Tibial artery (tissue), 4 donors: ENCODE measurements at regions not wholly inside any gene's neighbourhood (a gene's known extent, or its start where the extent isn't known, plus 50 kb on each side); places are given as distances from the start of the nearest gene placed in this dataset.
A peak's percentile ranks its signal among the peaks of the same experiment; 100 is the strongest.

ENCODE experiments used
- DNase-seq, 2 donors: peaks; one replicate each; pipeline ENCODE4 v3.0.0-alpha.2; 2019
- H3K27ac ChIP-seq, 2 donors: fragments of 200-600 bp; sonication (generic) in 1 of 2; 1 replicate in 1 of 2; 2 replicates in 1 of 2; pipeline ENCODE4 v1.5.1; 2018 to 2019; ENCODE audit warnings: mild to moderate bottlenecking in 1 of 2
- H3K27me3 ChIP-seq, 2 donors: fragments of 200-600 bp; sonication (generic) in 1 of 2; one replicate each; pipeline versions ENCODE4 v1.5.1 to v1.6.0; 2016 to 2019
- H3K36me3 ChIP-seq, 3 donors: fragments of 200-600 bp; sonication (generic) in 2 of 3; one replicate each; pipeline ENCODE4 v1.5.1; 2016 to 2019; ENCODE audit warnings: mild to moderate bottlenecking in 2 of 3
- H3K4me1 ChIP-seq, 4 donors: fragments of 200-600 bp; sonication (generic) in 2 of 4; 1 replicate in 3 of 4; 2 replicates in 1 of 4; pipeline ENCODE4 v1.5.1; 2016 to 2019
- H3K4me3 ChIP-seq, 2 donors: fragments of 200-600 bp; sonication (generic) in 1 of 2; 1 replicate in 1 of 2; 2 replicates in 1 of 2; pipeline ENCODE4 v1.5.1; 2018 to 2019; ENCODE audit warnings: mild to moderate bottlenecking in 2 of 2
- H3K9me3 ChIP-seq, 3 donors: fragments of 200-600 bp; sonication (generic) in 1 of 3; one replicate each; pipeline ENCODE4 v1.5.1; 2016 to 2019
- CTCF ChIP-seq, 2 experiments: fragments of 200-600 bp in 1 of 2; fragments of 450-650 bp in 1 of 2; IDR thresholded peaks; one replicate each; pipeline ENCODE4 v1.5.1; 2017 to 2019; ENCODE audit warnings: antibody characterized with exemption in 2 of 2, mild to moderate bottlenecking in 1 of 2, moderate library complexity in 1 of 2
- intact Hi-C: fragments of 100-400 bp; cut with DNase I; formaldehyde crosslinking; loops from one replicate; pipeline ENCODE4 v1.15.0; 2023; ENCODE audit warnings: low total_unique reads

- Histone ChIP-seq H3K4me1 (peaks cover 10 to 36% (median 21%) of the 10 kb centered on the region in 4 donors), H3K27ac (no peak overlapping the region), H3K4me3 (no peak overlapping the region), H3K9me3 (no peaks in the 10 kb centered on the region), H3K27me3 (no peaks in the 10 kb centered on the region), H3K36me3 (no peaks in the 10 kb centered on the region)
- DNase-seq = peak in 1 of 2 donors; percentile 45
- no peak for TF ChIP-seq CTCF (IDR thresholded peaks at IDR 0.05)
- intact Hi-C loops = no loop called here
These were observed 123.3 kb downstream of the ACKR3 start for GRCh38 chr2:236692937-236693336.

DNA sequence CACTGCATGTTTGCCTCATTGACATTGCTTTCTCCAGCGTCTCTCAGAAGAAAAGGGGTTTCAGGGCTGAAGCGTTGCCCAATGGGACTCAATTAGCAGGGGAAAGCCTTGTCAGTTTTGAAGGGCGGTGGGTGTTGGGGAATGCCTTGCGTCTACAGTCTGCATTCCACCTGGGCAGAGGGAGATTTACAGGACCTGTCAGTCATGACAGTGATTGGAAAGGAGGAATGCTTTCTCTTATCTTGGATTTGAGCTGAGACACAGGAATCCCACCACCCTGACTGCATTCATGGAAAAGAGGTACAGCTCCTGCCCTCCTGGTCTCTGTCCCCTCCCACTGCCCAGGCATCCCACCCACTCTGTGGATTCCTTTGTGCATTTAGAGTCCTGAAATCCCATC is 123.9 kb downstream of the ACKR3 start:
- peaks cover 5 to 30% (median 15%) of the 10 kb centered on the region in 4 donors for H3K4me1 ChIP-seq
- no peak overlapping the region for H3K4me3 ChIP-seq
- no peaks in the 10 kb centered on the region for H3K27me3 ChIP-seq
- no peaks in the 10 kb centered on the region for H3K9me3 ChIP-seq
- peak in 1 of 2 donors; percentile 16 for DNase-seq
- H3K36me3 ChIP-seq = no peaks in the 10 kb centered on the region
- no peak for TF ChIP-seq CTCF (IDR thresholded peaks at IDR 0.05)
- no peak overlapping the region for H3K27ac ChIP-seq
- intact Hi-C loops = no loop called here

DNA sequence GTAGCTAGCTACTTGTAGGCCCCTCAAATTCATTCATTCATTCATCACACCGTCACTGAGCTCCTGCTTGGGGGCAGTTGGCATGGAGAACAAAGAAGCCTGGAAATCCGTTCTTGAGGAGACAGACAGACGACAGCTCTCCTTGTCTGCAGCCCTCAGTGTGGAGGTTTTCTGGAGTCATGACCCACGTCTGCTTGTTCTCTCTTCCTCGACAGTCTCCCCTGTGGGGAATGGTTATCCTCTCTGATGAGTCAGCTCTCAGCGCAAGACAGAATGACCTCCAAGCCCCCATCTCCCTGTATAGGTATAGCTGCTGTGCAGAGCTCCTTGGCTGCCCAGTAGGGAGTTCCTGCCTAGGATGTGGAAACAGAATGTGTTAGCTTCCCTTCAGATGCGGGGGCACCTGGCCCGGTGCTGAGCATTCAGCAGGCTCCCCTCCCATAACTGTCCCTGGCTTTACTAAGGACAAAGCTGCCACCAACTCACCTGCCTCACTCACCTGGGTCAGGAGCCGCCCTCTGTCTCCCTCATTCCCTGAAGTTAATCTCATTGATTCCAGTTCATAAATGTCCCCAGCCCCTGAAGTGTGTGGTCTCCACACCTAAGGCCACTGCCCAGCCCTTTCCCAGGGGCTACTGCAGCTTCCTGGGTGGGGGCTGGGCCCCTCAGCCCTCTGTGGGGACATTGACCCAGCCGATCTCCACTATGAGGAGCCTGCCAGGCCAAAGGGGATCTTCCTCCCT is 124.7 kb downstream of the ACKR3 start:
- DNase-seq = no peak
- no peak overlapping the region for H3K4me3 ChIP-seq

GRCh38 chr2:236696834-236697233 is 127.2 kb downstream of the ACKR3 start:
- Histone ChIP-seq H3K36me3 (no peaks in the 10 kb centered on the region), H3K9me3 (no peaks in the 10 kb centered on the region), H3K4me3 (no peak overlapping the region), H3K27ac (no peak overlapping the region), H3K4me1 (peaks cover 0 to 3% (median 0%) of the 10 kb centered on the region in 4 donors), H3K27me3 (no peaks in the 10 kb centered on the region)
- peak in 1 of 2 donors; percentile 29 for DNase-seq
- intact Hi-C loops = no loop called here
- TF ChIP-seq CTCF (IDR thresholded peaks at IDR 0.05) = no peak

More for the DNA sequence above, 124.7 kb downstream of the ACKR3 start:
- TF ChIP-seq CTCF (IDR thresholded peaks at IDR 0.05) = no peak
- Histone ChIP-seq H3K27me3 (no peaks in the 10 kb centered on the region), H3K27ac (no peak overlapping the region), H3K9me3 (no peaks in the 10 kb centered on the region), H3K4me1 (peaks cover 0 to 22% (median 7%) of the 10 kb centered on the region in 4 donors), H3K36me3 (no peaks in the 10 kb centered on the region)
- intact Hi-C loops = no loop called here

DNA sequence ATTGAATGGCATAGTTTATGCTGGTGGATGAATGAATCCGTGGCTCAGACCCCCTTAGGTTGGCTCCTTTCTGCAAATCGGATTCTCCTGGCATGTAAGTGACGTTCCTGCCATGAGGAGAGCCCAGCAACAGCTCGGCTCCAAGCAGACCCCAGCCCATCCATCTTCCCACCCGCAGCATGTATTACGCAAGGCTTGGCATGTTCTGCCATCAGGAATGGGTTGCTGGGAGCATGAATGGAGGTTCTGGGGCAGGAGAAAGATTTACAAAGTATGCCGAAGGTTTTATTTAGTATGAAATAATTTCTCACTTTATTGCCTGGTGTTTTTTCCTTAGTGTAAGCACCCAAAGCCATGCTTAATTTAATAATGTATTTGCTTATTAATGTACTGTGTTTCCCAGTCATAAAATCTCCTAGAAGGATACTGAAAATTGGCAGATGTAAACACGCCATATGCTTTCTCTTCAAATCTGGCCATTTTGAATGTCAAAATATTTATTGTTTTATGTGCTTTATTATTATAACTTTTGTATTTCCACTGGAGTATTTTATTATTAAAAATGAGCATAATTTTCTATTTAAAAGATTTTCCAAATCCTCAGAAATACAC is 128.5 kb downstream of the ACKR3 start:
- DNase-seq = no peak
- intact Hi-C loops = no loop called here
- Histone ChIP-seq H3K9me3 (no peaks in the 10 kb centered on the region), H3K4me3 (no peak overlapping the region), H3K27me3 (no peaks in the 10 kb centered on the region), H3K27ac (no peak overlapping the region), H3K36me3 (no peaks in the 10 kb centered on the region), H3K4me1 (no peaks in the 10 kb centered on the region)
- no peak for TF ChIP-seq CTCF (IDR thresholded peaks at IDR 0.05)
